Right cardiac atrium (tissue), 5 donors: ENCODE measurements at regions not wholly inside any gene's neighbourhood (a gene's known extent, or its start where the extent isn't known, plus 50 kb on each side); places are given as distances from the start of the nearest gene placed in this dataset.

ENCODE experiments used
- ATAC-seq, 2 donors: fragments of 200-7000 bp; cut with Tn5 transposase; one replicate each; pipeline versions ENCODE4 v1.8.0 to v1.9.1; 2020; ENCODE audit warnings: moderate library complexity in 2 of 2, mild to moderate bottlenecking in 1 of 2
- DNase-seq, 3 donors: peaks; one replicate each; pipeline ENCODE4 v3.0.0-alpha.2; 2020
- H3K27ac ChIP-seq: one replicate; pipeline ENCODE4 v1.5.1; 2013; ENCODE audit warnings: mild to moderate bottlenecking, low read length, control low read depth, moderate library complexity
- H3K27me3 ChIP-seq: one replicate; pipeline ENCODE4 v1.6.1; 2013; ENCODE audit not compliant: control insufficient read depth, insufficient read depth
- H3K4me1 ChIP-seq: one replicate; pipeline ENCODE4 v1.6.1; 2013; ENCODE audit warnings: low read length; ENCODE audit not compliant: control insufficient read depth, insufficient read depth
- H3K4me3 ChIP-seq: one replicate; pipeline ENCODE4 v1.5.1; 2013; ENCODE audit warnings: low read length, control low read depth
- H3K9me3 ChIP-seq: one replicate; pipeline ENCODE4 v1.6.1; 2013; ENCODE audit warnings: low read length; ENCODE audit not compliant: control insufficient read depth
- WGBS: extraction: QIAGEN DNeasy Blood & Tissue Kit; methylation state at CpG from one replicate; pipeline ENCODE4 v1.1.7; 2013; 5-methylcytosine and 5-hydroxymethylcytosine counted together
- intact Hi-C, 4 donors: fragments of 100-400 bp; cut with DNase I; formaldehyde crosslinking; loops; one replicate each; pipeline versions ENCODE4 v1.11.0 to v1.14.0; 2022 to 2023
- donor health status: healthy with polysubstance abuse.
- donor health status: DM: no; HTN: yes; CAD: no.
- donor health status: DM: no; HTN: no; CAD: no.
- donor health status: DM: no; HTN: yes; CAD: no; lungs with severe emphysema.
- donor health status: DM: yes; HTN: yes; CAD: no.

DNA sequence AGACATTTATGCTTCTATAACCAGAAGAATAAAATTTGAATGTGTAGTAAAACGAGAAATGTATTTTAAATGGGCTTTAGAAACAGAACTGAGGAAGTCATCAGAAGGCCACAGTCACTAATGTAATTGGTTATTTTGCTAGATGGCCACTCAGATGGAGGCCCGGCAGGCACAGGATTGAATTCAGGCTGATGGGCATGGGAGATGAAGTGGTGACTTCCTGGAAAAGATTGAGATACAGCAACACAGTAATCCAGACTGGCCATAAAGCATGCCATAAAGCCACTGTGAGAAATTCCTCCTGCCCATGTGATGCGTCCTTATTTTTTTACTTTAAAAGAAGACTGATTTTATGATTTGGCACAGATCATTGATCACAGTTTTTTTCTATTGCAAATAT lies 297.7 kb downstream of the ICOS start:
- H3K27ac ChIP-seq, result no peak overlapping the region
- ATAC-seq (no peak), DNase-seq (no peak)
- H3K27me3 ChIP-seq, result no peaks in the 10 kb centered on the region
- no peaks in the 10 kb centered on the region for H3K9me3 ChIP-seq
- no peaks in the 10 kb centered on the region for H3K4me1 ChIP-seq
- 94% methylated on average over 3 of the region's 3 CpGs for WGBS
- H3K4me3 ChIP-seq, result no peak overlapping the region
- intact Hi-C loops, result no loop called here

DNA sequence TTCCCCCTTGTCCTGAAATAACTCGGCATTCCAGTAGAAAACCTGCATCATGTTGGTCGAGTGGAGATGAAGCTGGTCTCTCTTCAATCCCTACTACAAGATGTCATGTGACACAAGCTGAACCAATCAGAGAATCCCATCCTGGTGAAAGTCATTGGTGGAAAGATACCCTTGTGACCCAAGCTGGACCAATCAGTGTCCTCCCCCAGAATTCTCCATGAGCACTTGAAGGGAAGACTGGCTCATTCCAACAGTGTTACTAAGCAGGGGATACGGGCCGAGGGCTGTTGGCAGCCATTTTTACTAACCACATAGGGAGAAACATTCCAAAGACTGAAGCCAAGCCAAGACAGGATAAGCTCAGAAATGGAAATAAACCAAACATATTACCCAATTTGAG lies 298.3 kb downstream of the ICOS start:
- WGBS, result 77% methylated on average over 4 of the region's 4 CpGs

DNA sequence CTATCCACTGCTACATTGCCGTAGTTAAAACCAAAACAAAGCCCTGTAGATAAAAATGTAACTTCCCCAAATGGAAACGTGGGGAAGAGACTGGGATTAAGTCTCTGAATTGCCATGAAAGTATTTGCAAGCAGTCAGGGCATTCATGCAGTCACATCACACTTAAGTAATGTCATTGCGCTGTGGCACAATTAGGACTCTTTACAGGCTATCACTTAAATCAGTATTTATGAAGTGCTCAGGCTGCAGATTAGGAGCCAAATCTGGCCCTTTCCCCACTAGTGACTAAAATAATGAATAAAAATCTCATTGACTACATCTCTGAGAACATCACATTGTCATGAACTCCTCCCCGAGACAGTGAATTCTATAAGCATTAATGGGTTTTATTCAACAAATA lies 300.9 kb downstream of the ICOS start:
- H3K4me1 ChIP-seq, result no peaks in the 10 kb centered on the region
- no peak overlapping the region for H3K27ac ChIP-seq
- intact Hi-C loops, result no loop called here
- ATAC-seq (no peak), DNase-seq (no peak)
- WGBS, result 73% methylated on average over 4 of the region's 4 CpGs
- peaks cover 2% of the 10 kb centered on the region for H3K27me3 ChIP-seq
- H3K4me3 ChIP-seq, result no peak overlapping the region
- no peaks in the 10 kb centered on the region for H3K9me3 ChIP-seq

More for the DNA sequence above, 298.3 kb downstream of the ICOS start:
- intact Hi-C loops, result no loop called here
- Histone ChIP-seq H3K4me1 (no peaks in the 10 kb centered on the region), H3K4me3 (no peak overlapping the region), H3K27ac (no peak overlapping the region), H3K27me3 (peaks cover 2% of the 10 kb centered on the region), H3K9me3 (no peaks in the 10 kb centered on the region)
- ATAC-seq (peak in 1 of 2 donors; percentile 51), DNase-seq (peak in 2 of 3 donors; percentile 36 to 53)

DNA sequence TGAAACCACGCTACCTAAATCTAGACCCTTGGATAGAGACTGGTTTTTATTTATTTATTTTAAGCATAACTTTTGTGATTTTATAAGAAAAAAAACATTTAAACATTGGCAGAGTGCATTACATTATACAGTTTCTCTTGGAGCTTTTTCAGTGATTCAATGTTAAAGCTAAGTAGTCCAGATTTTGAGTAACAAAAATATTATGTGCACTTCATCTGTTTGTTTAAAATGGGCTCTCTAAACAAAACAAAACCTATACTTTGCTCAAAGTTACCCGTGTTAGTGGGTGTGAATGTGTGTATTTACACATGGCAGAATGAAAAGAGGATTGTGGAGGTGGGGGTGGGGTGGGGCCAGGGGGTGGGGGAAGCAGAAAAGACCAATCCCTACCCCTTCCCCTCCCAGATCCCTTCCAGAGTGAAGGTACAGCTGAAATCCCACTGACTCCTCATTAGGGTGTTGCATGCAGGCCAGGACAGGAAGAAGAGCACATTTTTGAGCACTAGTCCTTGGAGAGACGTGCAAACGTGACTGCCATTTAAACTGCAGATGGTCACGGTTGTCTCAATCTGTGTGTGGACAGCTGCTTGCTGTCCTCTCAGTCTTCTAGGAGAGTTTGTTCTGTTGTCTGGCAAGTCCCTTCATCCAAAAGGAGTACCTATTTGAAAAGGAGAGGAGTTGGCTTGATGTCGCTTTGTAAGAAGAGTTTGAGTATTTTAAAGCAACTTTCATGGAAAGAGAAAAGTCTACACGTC lies 303.0 kb downstream of the ICOS start:
- peaks cover 2% of the 10 kb centered on the region for H3K27me3 ChIP-seq
- 82% methylated on average over 7 of the region's 7 CpGs for WGBS
- ATAC-seq (no peak), DNase-seq (no peak)
- no peaks in the 10 kb centered on the region for H3K4me1 ChIP-seq
- intact Hi-C loops, result no loop called here
- no peaks in the 10 kb centered on the region for H3K9me3 ChIP-seq
- H3K27ac ChIP-seq, result no peak overlapping the region
- H3K4me3 ChIP-seq, result no peak overlapping the region

DNA sequence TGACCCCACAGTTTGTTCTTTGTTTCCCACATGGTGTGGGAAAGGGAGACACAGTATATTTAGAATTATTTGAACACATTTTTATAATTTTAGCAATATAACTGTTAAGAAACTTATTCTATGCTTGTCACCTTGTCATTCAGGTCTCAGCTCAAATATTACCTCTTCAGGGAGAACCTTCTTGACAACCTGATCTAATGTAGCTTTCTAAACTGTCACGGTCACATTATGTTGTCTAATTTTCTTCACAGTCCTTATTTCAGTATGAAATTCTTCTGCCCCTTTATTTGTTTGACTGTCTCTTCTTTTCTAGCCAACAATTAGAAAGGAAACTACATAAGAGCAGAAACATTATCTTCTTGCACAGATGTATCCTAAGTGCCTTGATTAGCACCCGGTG lies 304.3 kb upstream of the PARD3B start:
- H3K27me3 ChIP-seq, result peaks cover 2% of the 10 kb centered on the region
- no peak for DNase-seq
- intact Hi-C loops, result no loop called here
- no peak overlapping the region for H3K4me3 ChIP-seq
- H3K27ac ChIP-seq, result no peak overlapping the region
- H3K9me3 ChIP-seq, result no peaks in the 10 kb centered on the region
- no peaks in the 10 kb centered on the region for H3K4me1 ChIP-seq
- no peak for ATAC-seq
- WGBS, result 64% methylated on average over 2 of the region's 2 CpGs

DNA sequence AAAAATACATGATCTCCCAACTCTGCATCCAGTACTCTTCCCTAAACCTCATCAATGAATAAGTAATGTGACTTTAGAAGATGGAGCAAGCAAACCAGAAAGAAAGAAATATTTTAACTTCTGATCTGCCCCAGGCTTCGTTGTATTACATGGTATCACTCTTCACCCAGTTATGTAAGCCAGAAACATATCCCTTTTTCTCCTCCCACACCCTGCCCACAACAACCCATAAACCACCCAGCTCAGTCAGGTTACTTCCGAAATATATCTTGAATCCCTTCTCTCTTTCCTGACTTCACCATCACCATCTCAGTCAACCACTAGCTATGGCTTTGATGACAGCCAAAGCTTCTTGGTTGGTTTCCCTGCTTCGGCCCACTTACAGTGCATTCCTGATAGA lies 295.8 kb upstream of the PARD3B start:
- H3K4me1 ChIP-seq, result peaks cover 3% of the 10 kb centered on the region
- no peak for ATAC-seq
- H3K9me3 ChIP-seq, result no peaks in the 10 kb centered on the region
- no peaks in the 10 kb centered on the region for H3K27me3 ChIP-seq
- intact Hi-C loops, result no loop called here
- no peak overlapping the region for H3K27ac ChIP-seq
- 92% methylated on average over 3 of the region's 3 CpGs for WGBS
- DNase-seq, result no peak
- no peak overlapping the region for H3K4me3 ChIP-seq

DNA sequence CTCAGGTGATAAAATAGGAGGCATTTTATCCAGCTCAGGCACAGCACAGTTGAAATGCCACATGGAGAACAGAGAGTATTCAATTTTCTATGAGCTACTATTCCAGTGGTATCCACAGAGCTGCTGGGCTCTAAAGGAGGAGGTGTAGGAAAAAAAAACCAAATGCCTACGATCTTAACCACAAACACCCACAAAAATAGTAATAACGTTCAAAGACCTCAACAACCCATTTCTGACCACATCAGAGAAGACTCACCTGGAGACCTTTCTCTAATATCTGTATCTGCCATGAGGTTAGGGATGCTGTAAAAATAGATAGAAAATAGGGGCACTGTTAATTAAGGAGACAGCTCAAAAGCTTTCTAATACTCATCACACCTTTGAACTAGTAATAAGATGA lies 294.6 kb upstream of the PARD3B start:
- DNase-seq (no peak), ATAC-seq (no peak)
- intact Hi-C loops, result loop anchor here in 1 of 4 donors (10.0 kb wide), 1 partner anchor 1424 kb away; no protein-coding TSS in a partner anchor
- no peaks in the 10 kb centered on the region for H3K9me3 ChIP-seq
- H3K4me1 ChIP-seq, result peaks cover 3% of the 10 kb centered on the region
- no peak overlapping the region for H3K27ac ChIP-seq
- WGBS, result 90% methylated on average over 2 of the region's 2 CpGs
- no peak overlapping the region for H3K4me3 ChIP-seq
- H3K27me3 ChIP-seq, result no peaks in the 10 kb centered on the region

DNA sequence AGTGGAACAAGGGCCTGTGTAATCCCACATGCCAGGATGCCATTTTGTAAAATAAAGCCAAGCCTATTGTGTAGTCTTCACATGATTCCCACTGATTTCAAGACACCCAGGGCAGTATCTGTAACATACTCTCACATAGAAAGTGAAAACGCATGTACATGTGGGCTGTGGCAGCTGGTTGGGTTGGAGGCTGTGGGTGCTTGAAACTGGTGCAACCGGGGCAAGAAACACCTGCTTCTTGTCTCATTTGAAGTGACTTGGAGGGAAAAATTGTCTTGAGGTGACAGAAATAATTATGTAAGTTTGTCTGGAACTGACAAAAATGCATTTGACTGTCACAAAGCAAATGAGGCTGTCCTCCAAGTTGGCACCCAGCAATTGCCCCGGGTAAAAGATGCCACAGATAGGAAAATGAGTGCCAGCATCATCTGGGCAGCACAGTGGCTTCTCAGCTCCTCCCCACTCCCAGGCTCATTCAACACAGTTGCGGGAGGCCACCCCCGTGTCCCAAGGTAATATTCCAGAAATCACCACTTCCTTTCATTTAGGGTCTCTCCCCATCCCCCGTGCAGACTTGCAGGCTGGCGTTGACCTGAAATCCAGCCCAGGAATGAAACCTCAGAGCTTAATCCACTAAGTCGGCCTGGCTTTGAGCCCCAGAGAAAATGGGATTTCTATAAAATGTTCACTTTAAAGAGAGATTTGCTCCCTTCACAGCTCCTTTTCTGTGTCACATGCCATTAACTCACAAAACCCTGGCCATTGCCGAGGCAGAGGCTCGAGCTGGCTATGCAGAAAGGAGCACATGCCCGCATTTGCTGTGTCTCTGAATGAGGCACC lies 293.9 kb upstream of the PARD3B start:
- Histone ChIP-seq H3K27me3 (no peaks in the 10 kb centered on the region), H3K9me3 (no peaks in the 10 kb centered on the region), H3K27ac (no peak overlapping the region), H3K4me1 (peaks cover 3% of the 10 kb centered on the region), H3K4me3 (no peak overlapping the region)
- 88% methylated on average over 11 of the region's 11 CpGs for WGBS
- no peak for ATAC-seq
- no peak for DNase-seq
- intact Hi-C loops, result loop anchor here in 1 of 4 donors (10.0 kb wide), 1 partner anchor 1423 kb away; no protein-coding TSS in a partner anchor

DNA sequence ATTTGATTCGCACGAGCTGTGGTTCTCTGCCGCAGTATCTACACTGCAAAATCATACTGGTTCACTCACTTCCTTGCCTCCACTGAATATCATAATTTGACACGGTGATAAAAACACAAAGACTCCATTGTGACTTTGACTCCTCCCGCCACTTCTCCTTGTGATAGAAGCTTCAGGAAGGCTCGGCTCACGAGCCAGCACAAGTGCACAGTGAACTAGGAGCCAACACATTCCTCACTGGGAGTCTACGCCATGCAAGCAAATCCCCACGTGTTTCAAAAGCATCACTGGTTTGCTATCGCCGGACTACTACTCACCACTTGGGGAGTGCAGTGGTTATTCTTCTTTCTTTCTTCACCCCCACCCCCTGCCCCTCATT lies 293.3 kb upstream of the PARD3B start:
- DNase-seq (no peak), ATAC-seq (no peak)
- no peaks in the 10 kb centered on the region for H3K9me3 ChIP-seq
- peaks cover 3% of the 10 kb centered on the region for H3K4me1 ChIP-seq
- H3K4me3 ChIP-seq, result no peak overlapping the region
- no peak overlapping the region for H3K27ac ChIP-seq
- intact Hi-C loops, result loop anchor here in 1 of 4 donors (10.0 kb wide), 1 partner anchor 1423 kb away; no protein-coding TSS in a partner anchor
- no peaks in the 10 kb centered on the region for H3K27me3 ChIP-seq
- WGBS, result 66% methylated on average over 11 of the region's 11 CpGs

DNA sequence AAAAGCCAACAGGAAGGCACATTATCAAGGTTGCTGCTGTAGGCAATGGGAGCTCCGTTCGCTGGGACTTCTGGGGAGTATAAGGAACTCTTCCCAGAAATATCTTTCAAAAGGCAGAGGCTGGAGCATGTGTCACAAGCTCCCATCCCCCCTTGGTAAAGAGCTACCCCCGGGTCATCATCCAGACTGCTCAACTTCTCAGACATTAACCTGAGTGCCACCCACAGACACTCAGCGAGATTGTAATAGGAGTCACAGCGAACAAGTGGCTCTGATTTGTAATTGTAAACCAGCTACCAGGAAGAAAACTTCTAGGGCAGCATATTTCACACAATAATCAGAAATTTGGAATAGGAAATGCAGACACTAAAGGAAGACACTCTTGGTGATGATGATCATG lies 290.2 kb upstream of the PARD3B start:
- no peaks in the 10 kb centered on the region for H3K27me3 ChIP-seq
- DNase-seq (no peak), ATAC-seq (no peak)
- 81% methylated on average over 5 of the region's 5 CpGs for WGBS
- peaks cover 3% of the 10 kb centered on the region for H3K4me1 ChIP-seq
- H3K9me3 ChIP-seq, result no peaks in the 10 kb centered on the region
- intact Hi-C loops, result loop anchor here in 1 of 4 donors (10.0 kb wide), 1 partner anchor 1420 kb away; no protein-coding TSS in a partner anchor
- no peak overlapping the region for H3K27ac ChIP-seq
- H3K4me3 ChIP-seq, result no peak overlapping the region

DNA sequence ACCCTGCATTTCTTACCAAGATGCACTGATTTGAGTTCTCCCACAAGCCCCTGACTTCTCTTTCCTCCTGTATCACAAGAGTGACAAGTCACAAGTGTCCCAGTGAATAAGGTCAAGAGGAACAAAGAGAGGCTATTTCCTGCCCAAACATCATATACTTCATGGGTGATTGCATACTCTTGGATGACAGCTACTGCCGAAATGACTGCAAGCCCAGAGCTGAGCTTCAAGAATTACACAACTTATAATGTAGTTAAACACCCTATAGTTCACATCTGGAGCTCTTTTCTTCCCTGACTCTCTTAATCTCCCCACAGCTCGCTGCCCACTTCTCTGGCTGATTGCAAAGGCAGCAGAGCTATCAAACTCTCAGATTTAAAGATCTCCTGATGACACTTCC lies 289.7 kb upstream of the PARD3B start:
- Histone ChIP-seq H3K9me3 (no peaks in the 10 kb centered on the region), H3K4me1 (peaks cover 3% of the 10 kb centered on the region), H3K27me3 (no peaks in the 10 kb centered on the region), H3K27ac (no peak overlapping the region), H3K4me3 (no peak overlapping the region)
- no peak for ATAC-seq
- DNase-seq, result no peak
- intact Hi-C loops, result loop anchor here in 1 of 4 donors (10.0 kb wide), 1 partner anchor 1419 kb away; no protein-coding TSS in a partner anchor
- 60% methylated on average over 2 of the region's 2 CpGs for WGBS
